ENCODE measurements at regions not wholly inside any gene's neighbourhood (a gene's known extent, or its start where the extent isn't known, plus 50 kb on each side); places are given as distances from the start of the nearest gene placed in this dataset.

GRCh38 chr2:375956-376307 is 88.0 kb upstream of the ALKAL2 start:
- H3K27ac ChIP-seq (ENCODE audit: low read depth in 2 of 2, low read length in 2 of 2), result no peak overlapping the region
- H3K27me3 ChIP-seq (ENCODE audit: control insufficient read depth in 2 of 2, insufficient read depth in 2 of 2, low read length in 2 of 2), result no peaks in the 10 kb centered on the region
- no peak overlapping the region for H3K9ac ChIP-seq (ENCODE audit: low read depth in 1 of 2, low read length in 2 of 2)
- H3K4me3 ChIP-seq (ENCODE audit: low read length in 2 of 2), result no peak overlapping the region
- H3K36me3 ChIP-seq (ENCODE audit: control insufficient read depth in 2 of 2, insufficient read depth in 2 of 2, low read length in 2 of 2), result no peaks in the 10 kb centered on the region
- no peaks in the 10 kb centered on the region for H3K9me3 ChIP-seq (ENCODE audit: control insufficient read depth in 2 of 2, low read length in 2 of 2)
- H3K4me1 ChIP-seq (ENCODE audit: control insufficient read depth in 2 of 2, insufficient read depth in 2 of 2, low read length in 2 of 2), result no peaks in the 10 kb centered on the region

GRCh38 chr2:375270-375955 is 87.5 kb upstream of the ALKAL2 start:
- no peak overlapping the region for H3K27ac ChIP-seq (ENCODE audit: low read depth in 2 of 2, low read length in 2 of 2)
- no peaks in the 10 kb centered on the region for H3K36me3 ChIP-seq (ENCODE audit: control insufficient read depth in 2 of 2, insufficient read depth in 2 of 2, low read length in 2 of 2)
- H3K9me3 ChIP-seq (ENCODE audit: control insufficient read depth in 2 of 2, low read length in 2 of 2), result no peaks in the 10 kb centered on the region
- no peaks in the 10 kb centered on the region for H3K4me1 ChIP-seq (ENCODE audit: control insufficient read depth in 2 of 2, insufficient read depth in 2 of 2, low read length in 2 of 2)
- H3K9ac ChIP-seq (ENCODE audit: low read depth in 1 of 2, low read length in 2 of 2), result no peak overlapping the region
- H3K27me3 ChIP-seq (ENCODE audit: control insufficient read depth in 2 of 2, insufficient read depth in 2 of 2, low read length in 2 of 2), result no peaks in the 10 kb centered on the region
- no peak overlapping the region for H3K4me3 ChIP-seq (ENCODE audit: low read length in 2 of 2)

GRCh38 chr2:368386-368785 is 80.5 kb upstream of the ALKAL2 start:
- H3K9me3 ChIP-seq (ENCODE audit: control insufficient read depth in 2 of 2, low read length in 2 of 2), result no peaks in the 10 kb centered on the region

GRCh38 chr2:367246-367645 is 79.4 kb upstream of the ALKAL2 start:
- H3K27ac ChIP-seq (ENCODE audit: low read depth in 2 of 2, low read length in 2 of 2), result no peak overlapping the region
- H3K9ac ChIP-seq (ENCODE audit: low read depth in 1 of 2, low read length in 2 of 2), result no peak overlapping the region
- H3K4me1 ChIP-seq (ENCODE audit: control insufficient read depth in 2 of 2, insufficient read depth in 2 of 2, low read length in 2 of 2), result no peaks in the 10 kb centered on the region
- no peak overlapping the region for H3K4me3 ChIP-seq (ENCODE audit: low read length in 2 of 2)
- H3K27me3 ChIP-seq (ENCODE audit: control insufficient read depth in 2 of 2, insufficient read depth in 2 of 2, low read length in 2 of 2), result no peaks in the 10 kb centered on the region
- no peaks in the 10 kb centered on the region for H3K9me3 ChIP-seq (ENCODE audit: control insufficient read depth in 2 of 2, low read length in 2 of 2)
- no peaks in the 10 kb centered on the region for H3K36me3 ChIP-seq (ENCODE audit: control insufficient read depth in 2 of 2, insufficient read depth in 2 of 2, low read length in 2 of 2)

More at GRCh38 chr2:368386-368785, 80.5 kb upstream of the ALKAL2 start:
- H3K4me1 ChIP-seq (ENCODE audit: control insufficient read depth in 2 of 2, insufficient read depth in 2 of 2, low read length in 2 of 2), result no peaks in the 10 kb centered on the region
- H3K27ac ChIP-seq (ENCODE audit: low read depth in 2 of 2, low read length in 2 of 2), result no peak overlapping the region
- H3K4me3 ChIP-seq (ENCODE audit: low read length in 2 of 2), result no peak overlapping the region
- no peaks in the 10 kb centered on the region for H3K36me3 ChIP-seq (ENCODE audit: control insufficient read depth in 2 of 2, insufficient read depth in 2 of 2, low read length in 2 of 2)
- no peaks in the 10 kb centered on the region for H3K27me3 ChIP-seq (ENCODE audit: control insufficient read depth in 2 of 2, insufficient read depth in 2 of 2, low read length in 2 of 2)
- H3K9ac ChIP-seq (ENCODE audit: low read depth in 1 of 2, low read length in 2 of 2), result no peak overlapping the region

GRCh38 chr2:366706-367105 is 78.8 kb upstream of the ALKAL2 start:
- Histone ChIP-seq H3K27me3 (ENCODE audit: control insufficient read depth in 2 of 2, insufficient read depth in 2 of 2, low read length in 2 of 2) (no peaks in the 10 kb centered on the region), H3K4me1 (ENCODE audit: control insufficient read depth in 2 of 2, insufficient read depth in 2 of 2, low read length in 2 of 2) (no peaks in the 10 kb centered on the region), H3K27ac (ENCODE audit: low read depth in 2 of 2, low read length in 2 of 2) (no peak overlapping the region), H3K4me3 (ENCODE audit: low read length in 2 of 2) (no peak overlapping the region), H3K9ac (ENCODE audit: low read depth in 1 of 2, low read length in 2 of 2) (no peak overlapping the region), H3K9me3 (ENCODE audit: control insufficient read depth in 2 of 2, low read length in 2 of 2) (no peaks in the 10 kb centered on the region), H3K36me3 (ENCODE audit: control insufficient read depth in 2 of 2, insufficient read depth in 2 of 2, low read length in 2 of 2) (no peaks in the 10 kb centered on the region)

GRCh38 chr2:365367-366275 is 77.7 kb upstream of the ALKAL2 start:
- H3K27ac ChIP-seq (ENCODE audit: low read depth in 2 of 2, low read length in 2 of 2), result no peak overlapping the region
- no peak overlapping the region for H3K9ac ChIP-seq (ENCODE audit: low read depth in 1 of 2, low read length in 2 of 2)
- no peaks in the 10 kb centered on the region for H3K36me3 ChIP-seq (ENCODE audit: control insufficient read depth in 2 of 2, insufficient read depth in 2 of 2, low read length in 2 of 2)
- no peak overlapping the region for H3K4me3 ChIP-seq (ENCODE audit: low read length in 2 of 2)
- no peaks in the 10 kb centered on the region for H3K9me3 ChIP-seq (ENCODE audit: control insufficient read depth in 2 of 2, low read length in 2 of 2)
- no peaks in the 10 kb centered on the region for H3K4me1 ChIP-seq (ENCODE audit: control insufficient read depth in 2 of 2, insufficient read depth in 2 of 2, low read length in 2 of 2)
- no peaks in the 10 kb centered on the region for H3K27me3 ChIP-seq (ENCODE audit: control insufficient read depth in 2 of 2, insufficient read depth in 2 of 2, low read length in 2 of 2)

- Histone ChIP-seq H3K27me3 (ENCODE audit: control insufficient read depth in 2 of 2, insufficient read depth in 2 of 2, low read length in 2 of 2) (no peaks in the 10 kb centered on the region), H3K4me3 (ENCODE audit: low read length in 2 of 2) (no peak overlapping the region), H3K27ac (ENCODE audit: low read depth in 2 of 2, low read length in 2 of 2) (no peak overlapping the region), H3K9me3 (ENCODE audit: control insufficient read depth in 2 of 2, low read length in 2 of 2) (no peaks in the 10 kb centered on the region), H3K9ac (ENCODE audit: low read depth in 1 of 2, low read length in 2 of 2) (no peak overlapping the region), H3K4me1 (ENCODE audit: control insufficient read depth in 2 of 2, insufficient read depth in 2 of 2, low read length in 2 of 2) (no peaks in the 10 kb centered on the region), H3K36me3 (ENCODE audit: control insufficient read depth in 2 of 2, insufficient read depth in 2 of 2, low read length in 2 of 2) (no peaks in the 10 kb centered on the region)
Observed at GRCh38 chr2:363824-364470, 76.1 kb upstream of the ALKAL2 start.

GRCh38 chr2:362924-363323 is 75.0 kb upstream of the ALKAL2 start:
- Histone ChIP-seq H3K4me1 (ENCODE audit: control insufficient read depth in 2 of 2, insufficient read depth in 2 of 2, low read length in 2 of 2) (no peaks in the 10 kb centered on the region), H3K4me3 (ENCODE audit: low read length in 2 of 2) (no peak overlapping the region), H3K36me3 (ENCODE audit: control insufficient read depth in 2 of 2, insufficient read depth in 2 of 2, low read length in 2 of 2) (no peaks in the 10 kb centered on the region), H3K27ac (ENCODE audit: low read depth in 2 of 2, low read length in 2 of 2) (no peak overlapping the region), H3K9ac (ENCODE audit: low read depth in 1 of 2, low read length in 2 of 2) (no peak overlapping the region), H3K9me3 (ENCODE audit: control insufficient read depth in 2 of 2, low read length in 2 of 2) (no peaks in the 10 kb centered on the region), H3K27me3 (ENCODE audit: control insufficient read depth in 2 of 2, insufficient read depth in 2 of 2, low read length in 2 of 2) (no peaks in the 10 kb centered on the region)

GRCh38 chr2:360124-360523 is 72.2 kb upstream of the ALKAL2 start:
- H3K9ac ChIP-seq (ENCODE audit: low read depth in 1 of 2, low read length in 2 of 2), result no peak overlapping the region
- H3K4me1 ChIP-seq (ENCODE audit: control insufficient read depth in 2 of 2, insufficient read depth in 2 of 2, low read length in 2 of 2), result no peaks in the 10 kb centered on the region
- no peaks in the 10 kb centered on the region for H3K9me3 ChIP-seq (ENCODE audit: control insufficient read depth in 2 of 2, low read length in 2 of 2)
- no peak overlapping the region for H3K4me3 ChIP-seq (ENCODE audit: low read length in 2 of 2)
- no peak overlapping the region for H3K27ac ChIP-seq (ENCODE audit: low read depth in 2 of 2, low read length in 2 of 2)
- no peaks in the 10 kb centered on the region for H3K27me3 ChIP-seq (ENCODE audit: control insufficient read depth in 2 of 2, insufficient read depth in 2 of 2, low read length in 2 of 2)
- no peaks in the 10 kb centered on the region for H3K36me3 ChIP-seq (ENCODE audit: control insufficient read depth in 2 of 2, insufficient read depth in 2 of 2, low read length in 2 of 2)

- no peak overlapping the region for H3K27ac ChIP-seq (ENCODE audit: low read depth in 2 of 2, low read length in 2 of 2)
- no peaks in the 10 kb centered on the region for H3K27me3 ChIP-seq (ENCODE audit: control insufficient read depth in 2 of 2, insufficient read depth in 2 of 2, low read length in 2 of 2)
- no peaks in the 10 kb centered on the region for H3K4me1 ChIP-seq (ENCODE audit: control insufficient read depth in 2 of 2, insufficient read depth in 2 of 2, low read length in 2 of 2)
- no peaks in the 10 kb centered on the region for H3K9me3 ChIP-seq (ENCODE audit: control insufficient read depth in 2 of 2, low read length in 2 of 2)
- H3K9ac ChIP-seq (ENCODE audit: low read depth in 1 of 2, low read length in 2 of 2), result no peak overlapping the region
- no peaks in the 10 kb centered on the region for H3K36me3 ChIP-seq (ENCODE audit: control insufficient read depth in 2 of 2, insufficient read depth in 2 of 2, low read length in 2 of 2)
- H3K4me3 ChIP-seq (ENCODE audit: low read length in 2 of 2), result no peak overlapping the region
Observed at GRCh38 chr2:359047-359446, 71.2 kb upstream of the ALKAL2 start.

Measured in mucosa of rectum (tissue), 2 donors.